ENCODE measurements at regions not wholly inside any gene's neighbourhood (a gene's known extent, or its start where the extent isn't known, plus 50 kb on each side); places are given as distances from the start of the nearest gene placed in this dataset.
A peak's percentile ranks its signal among the peaks of the same experiment; 100 is the strongest.

DNA sequence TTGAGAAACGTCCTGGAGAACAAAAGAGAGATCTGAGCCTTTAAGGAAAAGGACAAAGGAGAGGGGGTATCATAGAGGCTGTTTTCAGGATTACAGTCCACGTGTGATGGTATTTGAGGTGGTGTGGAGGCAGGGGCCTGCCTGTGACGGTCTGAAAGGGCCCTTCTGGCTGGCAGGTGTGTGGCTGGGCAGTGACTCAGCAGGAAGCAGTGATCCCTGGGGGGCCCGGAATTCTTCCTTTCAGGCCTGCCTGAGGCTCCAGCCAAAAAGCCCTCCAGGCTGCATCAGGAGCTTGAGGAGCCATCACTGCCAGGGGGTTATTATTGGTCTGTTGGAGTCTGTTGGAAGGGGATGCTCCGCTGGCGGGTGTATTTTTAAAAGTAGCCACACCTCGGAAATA lies 97.2 kb upstream of the TMEM18 start:
- no peaks in the 10 kb centered on the region for H3K9me3 ChIP-seq (ENCODE audit: insufficient read depth in 2 of 2, low read depth in 1 of 2, low read length in 1 of 2)
- peak overlapping the region; percentile 94; the same call in 1 of the 2 replicates for H2BK20ac ChIP-seq (ENCODE audit: low read length)
- H4K20me1 ChIP-seq (replicated peaks in 1 of 2; ENCODE audit: control insufficient read depth in 1 of 2, insufficient read depth in 2 of 2, low read length in 2 of 2) = no peaks in the 10 kb centered on the region
- H2BK5ac ChIP-seq (ENCODE audit: low read depth, low read length) = peak overlapping the region; percentile 93; the same call in 1 of the 2 replicates
- H3K23me2 ChIP-seq (ENCODE audit: low read depth, low read length) = no peaks in the 10 kb centered on the region; the same call in 1 of the 2 replicates
- no peaks in the 10 kb centered on the region for H3K36me3 ChIP-seq (ENCODE audit: control insufficient read depth in 2 of 4, insufficient read depth in 4 of 4, low read length in 3 of 4)
- H3K23ac ChIP-seq (ENCODE audit: insufficient read length) = no peak overlapping the region
- H3K79me1 ChIP-seq (ENCODE audit: low read depth, low read length) = no peaks in the 10 kb centered on the region
- peak overlapping the region; percentile 91 for H2BK120ac ChIP-seq (replicated peaks; ENCODE audit: low read depth, low read length)
- no peak overlapping the region for H3K56ac ChIP-seq (replicated peaks; ENCODE audit: insufficient read length, low read depth, low read length)
- WGBS, 2 experiments (ENCODE audit: extremely low coverage in 1 of 2, insufficient coverage in 1 of 2, insufficient read length in 1 of 2, insufficient replicate concordance in 2 of 2, low coverage in 1 of 2, low lambda C conversion rate in 2 of 2, missing lambda C conversion rate in 1 of 2) = 39% methylated on average over 7 of the region's 7 CpGs; no CpG with 5 or more reads in 1 of the 2 experiments
- no peak overlapping the region for H3K4ac ChIP-seq (replicated peaks; ENCODE audit: insufficient read length, low read depth, low read length)
- H3K27me3 ChIP-seq (replicated peaks in 1 of 4; ENCODE audit: control insufficient read depth in 3 of 4, extremely low read depth in 1 of 4, insufficient read depth in 3 of 4, low read length in 3 of 4) = no peaks in the 10 kb centered on the region
- DNase-seq (ENCODE audit: low read depth in 1 of 2, low spot score in 2 of 2) (peak; percentile 50 to 61), FAIRE-seq (no peak)
- H4K5ac ChIP-seq (ENCODE audit: insufficient read length, low read depth, low read length) = no peak overlapping the region
- H3K14ac ChIP-seq (ENCODE audit: insufficient read length) = no peak overlapping the region
- POLR2A ChIA-PET (ENCODE audit: partially characterized antibody) = interaction anchor here (1.2 to 1.9 kb wide), 2 partner anchors 9 to 21 kb away, joined by 5 read pairs; no protein-coding TSS in a partner anchor
- no peak overlapping the region for H4K8ac ChIP-seq (ENCODE audit: extremely low read depth, insufficient read depth, low read length)
- 0 out of 2 replicates have a peak overlapping the region, but pooled peaks have one; percentile 98 for H2AK5ac ChIP-seq (ENCODE audit: low read depth, low read length)
- no peak overlapping the region; the same call in 1 of the 2 replicates for H3K18ac ChIP-seq (ENCODE audit: extremely low read depth, low read length)
- TF ChIP-seq KDM1A (IDR thresholded peaks at IDR 0.05; ENCODE audit: borderline replicate concordance, low read length) (no peak), CEBPB (IDR thresholded peaks at IDR 0.05; ENCODE audit: low read depth, low read length) (no peak), TEAD4 (IDR thresholded peaks at IDR 0.05; ENCODE audit: low read depth, low read length) (peak; percentile 73), MAFK (IDR thresholded peaks at IDR 0.05; ENCODE audit: low read depth, low read length) (no peak; the same call in 1 of the 2 replicates), TCF12 (IDR thresholded peaks at IDR 0.05; ENCODE audit: low read depth, low read length) (peak; percentile 77; the same call in 1 of the 2 replicates), SRF (IDR thresholded peaks at IDR 0.05; ENCODE audit: low read depth, low read length) (no peak), TBP (IDR thresholded peaks at IDR 0.05; ENCODE audit: low read depth, low read length) (no peak), BACH1 (IDR thresholded peaks at IDR 0.05; ENCODE audit: low read length) (peak; percentile 48; the same call in 1 of the 2 replicates)
- TF ChIP-seq, protein P1, sequence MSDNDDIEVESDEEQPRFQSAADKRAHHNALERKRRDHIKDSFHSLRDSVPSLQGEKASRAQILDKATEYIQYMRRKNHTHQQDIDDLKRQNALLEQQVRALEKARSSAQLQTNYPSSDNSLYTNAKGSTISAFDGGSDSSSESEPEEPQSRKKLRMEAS (IDR thresholded peaks at IDR 0.05) = peak; percentile 65
- TF ChIP-seq, protein P2, sequence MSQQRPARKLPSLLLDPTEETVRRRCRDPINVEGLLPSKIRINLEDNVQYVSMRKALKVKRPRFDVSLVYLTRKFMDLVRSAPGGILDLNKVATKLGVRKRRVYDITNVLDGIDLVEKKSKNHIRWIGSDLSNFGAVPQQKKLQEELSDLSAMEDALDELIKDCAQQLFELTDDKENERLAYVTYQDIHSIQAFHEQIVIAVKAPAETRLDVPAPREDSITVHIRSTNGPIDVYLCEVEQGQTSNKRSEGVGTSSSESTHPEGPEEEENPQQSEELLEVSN (IDR thresholded peaks at IDR 0.05) = peak; percentile 42
- peak overlapping the region; percentile 84 for H2AFZ ChIP-seq (ENCODE audit: low read length)
- CTCF ChIA-PET (ENCODE audit: partially characterized antibody) = interaction anchor here (0.8 kb wide), 1 partner anchor 13 kb away, joined by 4 read pairs; no protein-coding TSS in a partner anchor
- H3K4me2 ChIP-seq (ENCODE audit: insufficient read depth in 1 of 2, low read depth in 2 of 2, low read length in 2 of 2) = peak overlapping the region in 1 of 2 experiments; percentile 41; a peak in 1 of 4 replicates
- H2BK15ac ChIP-seq (ENCODE audit: low read length) = no peak overlapping the region
- no peak overlapping the region for H3K4me3 ChIP-seq (ENCODE audit: extremely low read depth in 1 of 4, insufficient read depth in 2 of 4, low read depth in 3 of 4, low read length in 4 of 4)
- peak overlapping the region; percentile 98 for H4K91ac ChIP-seq (replicated peaks; ENCODE audit: insufficient read length, low read length)
- peak overlapping the region; percentile 99; the same call in 1 of the 2 replicates for H2BK12ac ChIP-seq (ENCODE audit: low read depth, low read length)
- H3K9ac ChIP-seq (replicated peaks in 1 of 4; ENCODE audit: extremely low read depth in 1 of 4, low read depth in 3 of 4, low read length in 3 of 4) = no peak overlapping the region
- H3K79me2 ChIP-seq (ENCODE audit: control insufficient read depth in 1 of 2, insufficient read depth in 2 of 2, low read length in 2 of 2) = no peaks in the 10 kb centered on the region
- H3K27ac ChIP-seq (ENCODE audit: low read depth, low read length) = no peak overlapping the region
- peaks cover 0 to 16% (median 10%) of the 10 kb centered on the region in 4 experiments; a peak in 6 of 7 replicates for H3K4me1 ChIP-seq (replicated peaks in 1 of 4; ENCODE audit: control insufficient read depth in 3 of 4, insufficient read depth in 4 of 4, low read length in 3 of 4)
